ENCODE measurements at regions not wholly inside any gene's neighbourhood (a gene's known extent, or its start where the extent isn't known, plus 50 kb on each side); places are given as distances from the start of the nearest gene placed in this dataset.

GRCh38 chr4:164621886-164622521 is 131.9 kb upstream of the SMIM31 start:
- Histone ChIP-seq H3K36me3 (no peaks in the 10 kb centered on the region), H3K27ac (no peak overlapping the region), H3K4me3 (no peak overlapping the region), H3K27me3 (no peaks in the 10 kb centered on the region), H3K4me1 (no peaks in the 10 kb centered on the region), H3K9me3 (no peaks in the 10 kb centered on the region)
- DNase-seq (ENCODE audit: extremely low spot score in 2 of 2): no peak
- intact Hi-C loops (cut with DNase I): no loop called here
- TF ChIP-seq POLR2A (IDR thresholded peaks at IDR 0.05): no peak
- TF ChIP-seq CTCF (IDR thresholded peaks at IDR 0.05): no peak
- no peak for TF ChIP-seq POLR2AphosphoS5 (IDR thresholded peaks at IDR 0.05; ENCODE audit: insufficient read depth in 1 of 2, low read depth in 1 of 2)

GRCh38 chr4:164623099-164623498 is 130.8 kb upstream of the SMIM31 start:
- no peak overlapping the region for H3K27ac ChIP-seq
- no peaks in the 10 kb centered on the region for H3K36me3 ChIP-seq
- DNase-seq (ENCODE audit: extremely low spot score in 2 of 2): no peak
- TF ChIP-seq CTCF (IDR thresholded peaks at IDR 0.05): no peak
- no peak for TF ChIP-seq POLR2A (IDR thresholded peaks at IDR 0.05)
- no peak for TF ChIP-seq POLR2AphosphoS5 (IDR thresholded peaks at IDR 0.05; ENCODE audit: insufficient read depth in 1 of 2, low read depth in 1 of 2)
- H3K9me3 ChIP-seq: no peaks in the 10 kb centered on the region
- intact Hi-C loops (cut with DNase I): no loop called here
- H3K27me3 ChIP-seq: no peaks in the 10 kb centered on the region
- no peaks in the 10 kb centered on the region for H3K4me1 ChIP-seq
- no peak overlapping the region for H3K4me3 ChIP-seq

- Histone ChIP-seq H3K27ac (no peak overlapping the region), H3K9me3 (no peaks in the 10 kb centered on the region), H3K27me3 (no peaks in the 10 kb centered on the region), H3K4me3 (no peak overlapping the region), H3K36me3 (no peaks in the 10 kb centered on the region), H3K4me1 (no peaks in the 10 kb centered on the region)
- intact Hi-C loops (cut with DNase I): no loop called here
- DNase-seq (ENCODE audit: extremely low spot score in 2 of 2): no peak
- TF ChIP-seq POLR2A (IDR thresholded peaks at IDR 0.05): no peak
- no peak for TF ChIP-seq POLR2AphosphoS5 (IDR thresholded peaks at IDR 0.05; ENCODE audit: insufficient read depth in 1 of 2, low read depth in 1 of 2)
- no peak for TF ChIP-seq CTCF (IDR thresholded peaks at IDR 0.05)
These were observed 114.9 kb upstream of the SMIM31 start for GRCh38 chr4:164639001-164639400.

- intact Hi-C loops (cut with DNase I): no loop called here
- TF ChIP-seq POLR2AphosphoS5 (IDR thresholded peaks at IDR 0.05; ENCODE audit: insufficient read depth in 1 of 2, low read depth in 1 of 2) (peak in 1 of 2 donors; percentile 50), POLR2A (IDR thresholded peaks at IDR 0.05) (no peak)
- H3K27ac ChIP-seq: no peak overlapping the region
- H3K27me3 ChIP-seq: no peaks in the 10 kb centered on the region
- DNase-seq (ENCODE audit: extremely low spot score in 2 of 2): no peak
- no peaks in the 10 kb centered on the region for H3K9me3 ChIP-seq
- no peaks in the 10 kb centered on the region for H3K4me1 ChIP-seq
- no peaks in the 10 kb centered on the region for H3K36me3 ChIP-seq
- no peak overlapping the region for H3K4me3 ChIP-seq
These were observed 105.6 kb upstream of the SMIM31 start for GRCh38 chr4:164648151-164648848.

GRCh38 chr4:164648849-164649212 is 105.1 kb upstream of the SMIM31 start:
- Histone ChIP-seq H3K4me1 (no peaks in the 10 kb centered on the region), H3K9me3 (no peaks in the 10 kb centered on the region), H3K27ac (no peak overlapping the region), H3K36me3 (no peaks in the 10 kb centered on the region), H3K27me3 (no peaks in the 10 kb centered on the region), H3K4me3 (no peak overlapping the region)
- DNase-seq (ENCODE audit: extremely low spot score in 2 of 2): no peak
- no peak for TF ChIP-seq CTCF (IDR thresholded peaks at IDR 0.05)
- TF ChIP-seq POLR2A (IDR thresholded peaks at IDR 0.05): no peak
- no peak for TF ChIP-seq POLR2AphosphoS5 (IDR thresholded peaks at IDR 0.05; ENCODE audit: insufficient read depth in 1 of 2, low read depth in 1 of 2)
- intact Hi-C loops (cut with DNase I): no loop called here

Data from vagina (tissue), 2 donors.